Inflammatory macrophage treated with lipopolysaccharide for 1 hour (primary cell): ENCODE measurements at regions not wholly inside any gene's neighbourhood (a gene's known extent, or its start where the extent isn't known, plus 50 kb on each side); places are given as distances from the start of the nearest gene placed in this dataset.

Experiments used
- DNase-seq, 2 donors: peaks; one replicate each; pipeline ENCODE4 v3.0.0-alpha.2; 2020 to 2022

DNA sequence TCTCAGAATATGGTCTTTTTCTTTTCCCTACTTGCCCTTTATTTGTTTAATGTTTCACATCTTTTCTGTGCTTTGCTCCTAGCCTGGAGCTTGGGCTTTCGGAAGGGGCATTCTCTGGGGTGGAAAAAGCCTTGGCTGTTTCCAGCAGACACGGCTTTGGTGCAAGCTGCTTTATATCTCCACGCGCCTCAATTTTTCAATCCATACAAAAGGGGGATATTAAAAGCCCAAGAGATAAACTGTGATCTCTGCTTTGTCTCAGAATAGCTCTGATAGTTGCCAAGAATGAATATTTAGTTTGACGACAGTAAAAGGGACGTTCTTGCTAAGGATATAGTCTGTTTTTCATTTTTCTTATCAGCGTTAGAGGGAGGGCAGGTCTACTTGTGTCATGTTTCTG, 194.0 kb upstream of the KIRREL3 start:
- no peak for DNase-seq

DNA sequence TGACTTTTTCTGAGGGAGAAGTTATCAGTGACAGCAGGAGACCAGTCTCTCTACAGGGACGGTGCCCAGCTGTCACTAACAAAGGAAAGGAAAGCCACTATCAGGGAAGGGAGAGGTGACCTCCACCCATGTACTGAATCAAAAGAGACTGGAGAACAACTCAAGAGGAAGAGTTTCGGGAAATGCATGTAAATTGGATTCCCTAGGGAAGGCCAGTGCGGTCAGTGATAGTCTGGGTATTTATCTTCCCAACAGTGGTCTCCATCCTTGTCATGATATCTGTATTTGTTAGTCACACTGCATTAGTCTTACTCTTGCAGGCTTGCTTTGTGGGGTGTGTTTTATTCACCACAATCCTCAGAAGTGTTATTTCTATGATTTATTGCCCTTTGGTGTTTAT, 193.4 kb upstream of the KIRREL3 start:
- DNase-seq: no peak

DNA sequence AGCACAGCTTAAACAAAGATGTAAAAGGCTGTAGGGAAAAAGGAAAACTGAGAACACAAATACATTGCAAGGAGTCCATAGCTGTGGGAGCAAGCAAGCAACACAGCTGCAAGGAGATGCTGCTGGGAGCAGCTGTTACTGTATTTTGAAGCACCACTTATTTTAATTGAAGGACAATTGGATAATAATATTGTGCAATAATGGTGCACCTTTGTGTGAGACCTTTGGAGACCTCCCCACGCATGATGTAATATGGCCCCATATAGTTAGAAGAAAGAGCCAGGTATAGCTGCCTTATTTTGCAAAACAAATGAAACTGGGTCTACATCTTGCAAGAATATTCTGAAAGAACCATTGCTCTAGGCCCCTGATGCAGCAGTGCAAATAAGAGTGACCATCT, 191.1 kb upstream of the KIRREL3 start:
- no peak for DNase-seq

DNA sequence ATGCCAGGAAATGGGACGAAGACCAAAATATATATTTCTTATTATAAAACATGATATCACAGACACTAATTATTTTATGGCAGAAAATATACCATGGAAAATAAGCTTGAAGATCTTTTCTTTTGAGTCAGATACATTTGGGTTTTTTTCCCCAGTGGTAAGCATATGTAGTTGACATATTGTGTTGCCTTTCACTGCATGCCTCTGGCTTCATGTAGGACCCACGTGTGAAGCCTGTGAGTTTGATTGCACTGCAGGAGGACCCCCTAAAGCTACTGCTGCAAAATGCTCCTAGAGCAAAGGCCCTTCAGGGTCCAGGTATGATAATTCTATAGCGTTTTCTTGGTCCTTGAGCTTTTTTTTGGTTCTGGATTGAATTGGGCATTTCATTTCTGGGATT, 190.7 kb upstream of the KIRREL3 start:
- DNase-seq: no peak

DNA sequence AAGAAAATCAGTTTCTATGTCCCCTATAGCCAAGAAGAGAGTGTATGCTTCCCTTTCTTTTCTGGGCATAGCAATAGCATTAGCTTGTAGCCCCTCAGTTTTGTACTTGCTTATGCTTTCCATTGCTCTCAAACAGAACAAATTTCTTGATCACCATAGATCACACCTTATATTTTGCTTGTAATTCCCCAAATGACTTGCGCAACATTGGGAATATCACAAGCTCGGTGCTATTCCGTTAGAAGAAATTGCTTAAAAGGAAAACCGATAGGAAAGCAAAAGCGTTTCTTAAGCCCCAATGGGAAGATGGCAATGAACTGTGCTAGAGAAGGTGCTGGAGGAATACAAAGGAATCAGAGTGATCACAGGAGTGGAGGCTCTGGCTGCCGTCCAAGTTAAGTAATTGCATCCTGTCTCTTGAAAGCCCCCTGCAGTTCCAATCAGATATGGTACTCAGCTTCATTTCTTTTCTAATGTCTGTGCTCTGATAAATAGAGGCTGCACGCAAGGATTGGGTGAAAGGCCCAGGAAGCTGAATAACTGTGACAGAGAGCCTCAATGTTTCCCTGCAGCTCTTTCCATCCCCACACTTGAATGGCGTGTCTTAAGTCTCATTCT, 182.1 kb upstream of the KIRREL3 start:
- no peak for DNase-seq

DNA sequence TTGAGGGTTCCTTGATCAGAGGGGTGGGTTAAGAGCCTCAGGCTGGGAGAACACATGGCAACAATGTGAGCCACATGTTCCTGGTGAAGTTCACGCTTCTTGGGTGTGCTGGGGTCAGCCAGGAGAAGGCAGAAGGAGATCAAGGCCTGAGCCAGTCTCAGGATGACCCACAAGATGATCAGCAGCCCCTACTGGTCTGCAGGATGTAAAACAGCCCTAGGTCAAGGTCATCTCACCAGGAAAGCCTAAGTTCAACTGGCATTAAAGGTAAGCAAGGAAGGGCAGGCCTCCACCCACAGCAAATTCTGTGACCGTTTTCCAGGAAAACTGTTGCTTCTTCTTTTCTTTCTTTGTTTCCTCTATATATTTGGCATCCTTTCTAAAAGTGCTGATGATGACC, 156.7 kb upstream of the KIRREL3 start:
- DNase-seq: no peak

DNA sequence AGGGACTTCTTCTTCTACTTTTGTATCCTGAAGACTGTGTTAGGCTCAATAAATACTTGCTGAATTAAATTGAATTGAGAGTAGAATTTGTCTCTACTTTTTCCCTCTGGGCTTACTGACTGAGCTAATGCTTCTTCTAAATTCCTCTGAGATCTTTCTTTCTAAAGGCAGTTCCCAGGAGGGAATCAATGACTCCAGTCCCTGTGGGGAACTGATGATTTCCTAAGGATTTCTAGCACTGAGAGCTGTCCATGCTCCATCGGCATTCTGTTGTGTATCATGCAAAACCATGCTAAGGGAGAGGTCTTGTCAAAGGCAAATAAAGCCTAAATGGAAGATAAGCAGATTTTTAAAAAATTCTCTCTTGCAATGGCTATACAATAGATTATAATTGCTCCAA, 148.8 kb upstream of the KIRREL3 start:
- no peak for DNase-seq

DNA sequence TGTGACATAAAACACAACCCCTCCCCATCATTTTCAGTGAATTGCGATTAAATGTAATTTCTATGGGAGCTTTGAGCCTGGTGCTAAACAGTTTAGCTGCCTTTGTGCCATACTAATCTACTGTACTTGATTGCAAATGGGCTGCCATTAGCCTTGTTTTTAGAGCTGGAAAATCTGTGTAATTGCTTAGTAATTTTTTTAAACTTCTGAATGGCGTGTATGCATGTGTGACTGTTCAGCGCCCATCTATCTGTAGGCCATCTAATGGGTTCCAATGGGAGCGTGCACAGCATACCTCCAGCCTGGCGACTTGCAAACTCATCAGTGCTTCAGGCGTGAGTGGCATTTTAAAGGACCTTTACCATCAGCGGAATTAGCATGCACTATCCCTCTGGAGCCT, 142.7 kb upstream of the KIRREL3 start:
- no peak for DNase-seq

DNA sequence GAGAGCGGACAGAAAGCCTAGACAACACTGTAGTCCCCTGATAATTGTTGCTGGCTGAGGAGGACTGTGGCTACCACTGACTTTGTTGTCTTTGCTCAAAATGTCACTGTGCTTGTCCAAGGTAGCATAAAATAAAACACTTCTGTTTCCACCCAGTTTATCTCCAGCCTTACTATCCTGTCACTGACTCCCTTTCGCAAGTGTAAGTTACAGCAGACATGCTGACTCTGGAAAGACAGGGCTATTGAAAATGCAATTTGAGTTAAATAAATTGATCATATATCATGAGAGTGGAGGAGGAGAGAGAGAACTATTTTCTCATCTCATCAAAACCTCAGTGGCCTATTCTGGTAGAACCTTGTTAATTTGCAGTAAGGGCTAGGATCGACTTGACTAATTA, 138.0 kb upstream of the KIRREL3 start:
- no peak for DNase-seq

DNA sequence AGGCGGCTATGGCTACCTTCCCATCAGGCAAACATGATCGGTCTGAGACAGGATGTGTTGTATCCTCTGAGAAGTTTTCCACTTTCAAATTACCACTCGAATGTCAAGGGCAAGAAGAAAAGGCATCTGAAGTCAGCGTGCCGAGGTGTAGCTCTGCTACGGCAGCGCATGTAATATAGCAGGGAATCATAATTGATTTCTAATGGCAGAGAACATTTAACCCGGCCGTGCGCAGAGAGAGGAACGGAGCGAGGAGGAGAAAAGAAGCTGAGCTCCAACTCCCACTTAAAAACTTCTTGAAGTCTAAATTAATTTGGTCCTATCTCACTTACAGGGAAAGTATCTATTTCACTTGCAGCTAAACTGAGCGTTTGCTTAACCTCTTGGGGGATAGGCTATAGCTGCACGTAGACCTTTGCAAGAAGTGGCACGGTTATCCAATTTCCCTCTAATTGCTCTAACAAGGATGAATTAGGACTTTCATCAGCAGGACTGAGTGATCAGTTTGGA, 137.3 kb upstream of the KIRREL3 start:
- DNase-seq: no peak

DNA sequence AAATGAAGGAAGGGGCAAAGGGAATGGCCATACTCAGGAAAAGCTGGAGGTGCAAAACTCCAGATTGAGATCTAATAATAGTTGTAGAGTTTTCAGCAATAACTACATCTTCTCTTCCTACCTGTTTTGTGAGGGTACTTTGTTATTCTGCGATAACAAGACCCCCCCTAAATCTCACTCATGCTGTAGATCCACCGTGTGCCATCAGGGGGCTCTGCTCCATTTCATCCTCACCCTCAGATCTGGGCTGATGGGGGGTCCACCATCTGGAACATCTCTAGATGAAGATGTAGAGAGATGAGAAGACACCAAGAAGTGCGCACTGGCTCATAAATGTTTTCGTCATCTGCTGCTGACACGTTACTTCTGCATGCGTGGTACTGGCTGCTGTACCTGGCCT, 135.9 kb upstream of the KIRREL3 start:
- DNase-seq: no peak

DNA sequence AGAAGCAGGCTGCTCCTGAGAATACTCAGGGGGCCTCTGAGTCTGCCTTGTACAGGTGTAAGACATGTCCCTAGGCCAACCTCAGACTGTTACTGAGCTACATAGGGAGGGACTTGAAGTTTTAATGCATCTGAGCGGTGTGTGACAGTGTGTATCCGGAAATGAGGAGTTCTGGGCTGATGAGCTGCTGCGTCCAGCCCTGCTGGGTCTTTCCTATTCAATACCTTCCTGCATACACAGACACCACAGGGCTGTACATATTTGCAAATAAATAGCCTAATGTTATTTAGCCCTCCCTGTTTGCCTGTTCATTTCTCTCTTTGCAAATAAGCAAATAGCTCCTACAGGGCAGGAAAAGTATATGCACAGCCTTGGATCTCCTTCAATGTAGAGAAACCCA, 134.7 kb upstream of the KIRREL3 start:
- DNase-seq: no peak

DNA sequence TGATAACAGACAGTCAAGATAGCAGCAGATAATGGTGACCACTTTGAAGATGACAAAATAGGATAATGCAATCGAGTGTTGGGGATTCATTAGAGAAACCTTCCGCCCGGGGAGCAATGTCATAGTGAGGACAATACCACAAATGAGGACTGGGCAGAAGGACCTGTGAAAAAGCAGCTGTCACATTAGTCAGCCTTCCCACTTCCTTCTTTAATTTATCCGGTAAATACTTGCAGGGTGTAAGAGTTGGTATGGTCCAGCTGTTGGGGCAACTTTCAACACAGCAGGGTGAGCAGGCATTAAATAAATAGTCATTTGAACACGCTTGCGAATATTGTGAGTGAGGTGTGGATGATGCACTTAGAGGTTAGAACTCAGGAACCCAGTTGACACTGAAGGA, 132.5 kb upstream of the KIRREL3 start:
- no peak for DNase-seq

DNA sequence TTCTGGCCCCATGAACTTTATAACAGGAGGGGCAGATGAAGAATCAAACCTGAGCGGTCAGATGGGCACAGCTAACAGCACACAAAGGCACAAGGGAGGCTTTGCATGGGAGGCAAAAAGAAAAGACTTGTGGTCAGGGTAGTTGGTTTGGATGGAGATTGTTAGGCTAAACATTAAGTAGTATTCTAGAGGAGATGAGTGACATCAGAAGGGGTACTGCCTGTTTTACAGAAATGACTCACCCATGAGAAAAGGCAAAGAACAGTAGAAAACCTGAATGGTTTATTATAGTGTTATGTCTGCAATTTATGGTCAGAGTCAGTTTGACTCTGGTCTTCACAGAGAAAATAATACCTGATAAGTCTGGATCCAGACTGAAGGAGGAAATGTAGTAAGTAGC, 129.8 kb upstream of the KIRREL3 start:
- no peak for DNase-seq

DNA sequence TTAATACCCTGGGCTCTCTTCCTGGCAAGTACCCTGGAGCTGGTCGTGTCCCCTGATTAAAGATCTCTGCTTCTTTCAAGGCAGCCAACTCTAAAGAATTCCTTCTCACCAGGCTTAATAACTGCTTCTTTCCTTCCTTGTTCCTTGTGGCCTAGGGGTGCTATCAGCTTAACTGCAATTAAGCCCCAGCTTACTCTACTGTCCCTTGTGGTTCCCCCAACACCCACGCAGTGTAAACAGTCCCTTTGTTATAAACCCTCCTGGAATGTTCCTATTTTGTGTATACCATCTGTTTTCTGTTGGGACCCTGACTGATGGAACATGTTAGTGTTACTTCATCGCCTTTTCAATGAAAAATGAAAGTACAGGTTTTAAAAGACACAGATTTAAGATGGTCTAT, 126.4 kb upstream of the KIRREL3 start:
- DNase-seq: no peak

DNA sequence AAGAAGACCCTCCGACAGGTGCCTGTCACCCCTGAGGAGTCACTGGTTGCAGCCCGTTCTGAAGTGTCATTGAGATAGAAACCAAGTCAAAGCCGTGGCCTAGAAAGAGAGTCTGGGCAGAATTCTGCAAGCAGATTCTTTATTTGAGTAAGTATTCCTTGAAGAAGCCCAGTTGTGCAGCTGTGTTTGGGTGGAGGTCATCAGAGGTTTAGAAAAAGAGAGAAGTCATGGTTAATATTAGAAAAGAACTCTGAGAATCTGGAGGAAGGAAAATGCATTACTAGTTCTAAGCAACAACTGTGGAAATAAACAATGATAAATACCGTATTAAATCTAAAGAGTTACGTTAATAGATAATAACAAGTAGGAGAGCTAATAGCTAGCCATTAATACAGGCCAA, 118.8 kb upstream of the KIRREL3 start:
- no peak for DNase-seq

DNA sequence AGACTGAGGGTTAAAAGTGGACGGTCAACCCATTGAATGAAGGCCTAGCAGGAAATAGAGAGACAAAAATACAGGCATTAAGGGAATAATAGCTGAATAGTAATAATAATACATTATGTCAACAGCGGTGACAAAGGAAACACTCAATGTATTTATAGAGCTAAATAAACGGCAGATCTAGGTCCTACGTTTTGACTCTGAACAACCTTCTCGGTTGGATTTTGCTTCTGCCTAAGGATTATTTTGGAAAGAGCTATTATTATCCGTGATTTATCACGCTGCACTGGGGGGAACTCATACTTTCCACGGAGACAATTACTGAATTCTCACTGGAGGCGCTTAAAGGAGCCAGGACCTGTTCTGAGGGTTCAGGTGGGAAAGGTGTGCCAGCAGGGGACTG, 118.2 kb upstream of the KIRREL3 start:
- no peak for DNase-seq

DNA sequence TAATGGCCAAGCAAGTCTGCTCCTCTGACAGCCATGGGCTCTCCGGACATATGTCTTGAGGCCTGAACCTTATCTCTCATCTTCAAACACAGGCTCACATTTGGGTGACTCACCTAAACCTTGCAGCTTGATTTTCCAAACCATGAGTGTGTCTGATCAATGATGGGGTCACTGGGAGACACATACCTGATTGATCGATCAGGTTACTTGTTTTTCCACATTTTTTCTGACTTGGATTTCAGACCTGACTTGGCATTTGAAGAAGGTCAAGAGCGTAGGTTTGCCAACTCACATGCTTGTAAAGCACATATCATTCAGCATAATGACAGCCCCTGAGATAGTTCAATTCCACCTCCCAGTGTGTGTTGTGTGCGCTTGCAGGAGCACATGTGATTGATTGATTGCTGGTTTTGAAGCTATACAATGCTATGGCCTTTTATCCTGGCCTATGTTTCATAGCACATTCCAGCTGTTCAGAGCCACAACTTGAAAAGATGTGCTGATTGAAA, 116.7 kb upstream of the KIRREL3 start:
- no peak for DNase-seq

DNA sequence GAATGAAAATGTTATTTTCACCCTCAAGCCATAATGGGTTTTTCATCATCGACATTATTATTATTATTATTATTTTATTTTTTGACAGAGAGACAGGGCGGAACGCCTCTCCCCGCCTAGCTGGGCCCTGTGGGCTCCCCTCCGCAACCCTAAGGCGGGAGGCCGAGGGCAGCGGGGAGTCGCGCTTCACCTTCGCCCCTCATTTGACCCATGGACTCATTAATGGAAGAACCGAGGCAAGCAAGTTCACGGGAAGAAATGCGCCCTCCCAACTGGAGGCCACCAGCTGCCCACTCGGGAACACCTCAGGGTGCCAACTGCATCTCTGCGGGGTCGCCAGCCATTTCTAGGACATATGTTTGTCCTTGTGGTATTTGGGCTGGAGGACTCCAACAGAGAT, 115.3 kb upstream of the KIRREL3 start:
- no peak for DNase-seq

DNA sequence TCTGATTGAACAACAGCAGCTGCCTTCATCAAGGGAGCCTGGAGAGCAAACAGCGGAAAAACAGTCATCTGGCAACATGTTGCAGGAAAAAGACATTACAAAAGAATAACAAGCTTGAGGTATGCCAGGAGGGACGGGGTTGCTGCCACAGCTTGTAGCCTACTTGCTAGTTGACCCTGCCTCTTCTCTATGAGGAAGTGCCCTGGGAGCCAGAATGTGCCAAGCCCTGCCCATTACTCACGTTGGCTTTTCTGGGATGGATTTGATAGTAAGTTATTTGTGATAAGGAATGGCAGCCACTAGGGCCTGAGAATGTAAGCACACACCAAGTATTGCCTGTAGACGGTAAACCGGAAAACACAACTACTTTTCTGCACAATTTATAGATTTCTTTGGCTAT, 113.5 kb upstream of the KIRREL3 start:
- no peak for DNase-seq

DNA sequence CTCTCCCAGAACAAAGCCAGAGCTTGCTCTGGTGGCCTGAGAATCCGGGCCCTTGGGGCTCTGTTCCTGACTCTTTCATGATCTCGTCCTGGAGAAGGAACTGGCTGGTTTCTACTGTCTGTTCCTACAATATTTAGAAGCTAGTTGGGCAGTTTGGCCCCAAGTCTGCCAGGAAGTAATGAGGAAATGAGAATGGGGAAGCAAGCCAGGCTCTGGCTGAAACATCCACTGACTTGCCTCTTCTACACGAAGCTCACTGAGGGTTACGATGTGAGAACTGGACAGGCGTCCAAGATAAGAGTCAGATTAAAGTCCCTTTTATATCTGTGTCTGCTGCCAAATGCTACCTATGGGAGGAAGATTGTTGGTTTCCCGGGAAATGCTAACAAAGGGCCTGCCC, 110.0 kb upstream of the KIRREL3 start:
- DNase-seq: no peak

DNA sequence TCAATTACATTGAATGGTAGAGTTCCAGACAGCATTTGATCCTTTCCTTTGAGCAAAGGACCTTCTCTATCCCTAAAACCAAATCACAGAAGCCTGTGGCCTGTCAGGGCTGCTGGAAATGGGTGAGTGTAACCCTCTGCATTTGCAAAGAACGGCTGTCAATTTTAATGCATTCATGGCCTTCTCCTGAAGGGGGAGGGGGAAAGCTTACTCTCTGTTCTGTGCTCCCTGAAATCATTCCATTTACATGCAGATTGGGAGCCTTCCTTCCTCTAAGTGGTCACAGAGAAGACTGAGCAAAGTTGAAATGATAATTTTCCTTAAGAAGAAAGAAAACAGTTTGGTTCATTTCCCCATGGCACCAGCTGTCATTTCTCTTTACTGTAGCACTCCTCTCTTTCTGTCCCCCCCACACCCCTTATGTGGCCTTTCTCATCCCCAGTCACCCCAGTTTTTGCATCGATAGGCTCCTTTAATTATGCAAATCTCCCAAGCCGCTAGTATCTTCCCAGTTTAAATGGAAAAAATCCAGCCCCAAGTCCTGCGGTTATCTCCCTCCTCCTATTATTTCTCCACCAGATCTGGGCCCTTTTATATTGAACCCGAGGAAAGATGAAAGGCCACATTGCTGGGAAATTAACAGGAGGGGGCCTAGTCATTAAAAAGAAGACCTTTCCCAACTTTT, 109.4 kb upstream of the KIRREL3 start:
- DNase-seq: no peak

DNA sequence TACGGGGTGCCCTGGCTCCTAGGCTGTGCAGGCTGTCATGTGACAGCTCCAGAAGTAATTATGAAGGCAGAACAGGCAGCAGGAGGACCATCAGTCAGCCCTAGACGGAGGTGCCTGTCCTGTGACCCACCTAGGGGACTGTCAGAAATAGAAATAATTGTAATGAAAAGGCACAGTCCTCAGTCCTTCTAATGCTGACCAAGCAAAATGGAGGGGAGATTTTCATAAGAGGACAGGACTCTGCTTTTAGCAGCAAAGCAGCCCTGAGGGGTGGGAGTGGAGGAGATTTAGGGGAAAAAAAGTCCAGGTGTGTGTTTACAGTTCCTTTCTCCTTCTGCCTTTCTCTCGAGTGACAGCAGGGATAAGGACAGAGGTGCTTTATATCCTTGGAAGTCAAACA, 108.3 kb upstream of the KIRREL3 start:
- no peak for DNase-seq

DNA sequence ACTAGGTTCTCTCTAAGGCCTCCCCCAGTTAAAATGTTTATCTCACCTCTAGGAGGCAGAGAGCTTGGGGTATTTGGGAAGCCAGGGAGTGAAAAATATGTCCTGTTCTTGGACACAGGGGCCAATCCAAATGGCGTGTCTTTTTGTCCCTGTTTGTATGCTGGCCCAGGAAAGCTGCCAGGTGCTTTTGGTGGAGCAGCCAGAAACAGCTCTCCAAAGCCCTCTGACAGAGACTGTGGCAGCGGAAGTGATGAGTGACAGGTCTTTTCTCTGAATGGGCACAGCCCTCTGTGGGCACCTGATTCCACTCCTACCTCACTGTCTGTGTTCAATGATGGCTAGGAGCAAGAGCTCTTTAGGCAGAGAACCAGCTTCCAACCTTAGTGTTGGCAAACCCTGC, 106.4 kb upstream of the KIRREL3 start:
- DNase-seq: no peak
